NCI-H526 treated with DMSO at 0.1 percent for 48 hours (cell line): ENCODE measurements at regions not wholly inside any gene's neighbourhood (a gene's known extent, or its start where the extent isn't known, plus 50 kb on each side); places are given as distances from the start of the nearest gene placed in this dataset.

Source experiments
- DNase-seq: peaks from one replicate; lab custom pipeline; 2025; lab: John Stamatoyannopoulos, UW

- DNase-seq, result no peak
Measured at GRCh38 chr9:7394002-7394774, 405.4 kb downstream of the DMAC1 start.

- DNase-seq, result no peak
Measured at GRCh38 chr9:7392148-7392547, 407.4 kb downstream of the DMAC1 start.

- no peak for DNase-seq
Measured at GRCh38 chr9:7388755-7389154, 410.8 kb downstream of the DMAC1 start.

- DNase-seq, result no peak
Measured at GRCh38 chr9:7387840-7388239, 411.7 kb downstream of the DMAC1 start.

GRCh38 chr9:7382304-7382703 is 417.3 kb downstream of the DMAC1 start:
- no peak for DNase-seq

DNA sequence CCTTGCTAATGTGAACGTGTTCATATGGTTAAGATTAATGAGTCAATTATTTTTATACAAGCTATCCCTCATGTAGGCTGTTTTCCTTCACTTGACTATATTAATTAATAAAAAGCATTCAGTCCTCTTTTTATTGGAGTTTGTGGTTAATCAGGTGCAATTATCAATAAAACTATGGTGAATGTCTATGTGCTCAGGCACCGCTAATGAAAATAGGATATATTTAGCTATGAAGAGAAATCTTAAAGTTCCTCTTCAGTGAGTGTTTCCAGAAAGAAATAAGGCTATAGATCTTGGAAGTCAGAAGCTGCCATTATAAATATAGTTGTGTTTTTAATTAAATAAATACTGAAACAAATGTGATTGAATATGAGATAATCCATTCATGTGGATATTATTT is 422.1 kb downstream of the DMAC1 start:
- no peak for DNase-seq

DNA sequence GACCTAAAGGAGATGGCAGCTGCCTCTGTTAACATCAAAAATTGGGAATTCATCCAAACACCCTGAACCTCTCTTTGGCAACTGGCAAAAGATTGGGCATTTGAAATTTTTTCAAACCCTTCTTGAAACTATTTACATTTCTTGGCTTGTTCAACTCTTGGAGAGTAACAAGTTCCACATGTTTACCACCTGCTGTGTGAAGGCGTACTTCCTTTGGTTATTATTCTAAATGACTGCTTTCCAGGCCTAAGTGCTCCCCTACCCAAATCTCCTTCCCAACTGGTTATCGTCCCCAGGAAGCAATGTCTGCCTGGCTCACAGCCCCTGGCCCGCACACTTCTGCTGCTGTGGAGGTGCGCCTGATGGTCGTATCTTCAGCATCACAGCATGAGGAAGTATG is 422.7 kb downstream of the DMAC1 start:
- DNase-seq, result no peak

DNA sequence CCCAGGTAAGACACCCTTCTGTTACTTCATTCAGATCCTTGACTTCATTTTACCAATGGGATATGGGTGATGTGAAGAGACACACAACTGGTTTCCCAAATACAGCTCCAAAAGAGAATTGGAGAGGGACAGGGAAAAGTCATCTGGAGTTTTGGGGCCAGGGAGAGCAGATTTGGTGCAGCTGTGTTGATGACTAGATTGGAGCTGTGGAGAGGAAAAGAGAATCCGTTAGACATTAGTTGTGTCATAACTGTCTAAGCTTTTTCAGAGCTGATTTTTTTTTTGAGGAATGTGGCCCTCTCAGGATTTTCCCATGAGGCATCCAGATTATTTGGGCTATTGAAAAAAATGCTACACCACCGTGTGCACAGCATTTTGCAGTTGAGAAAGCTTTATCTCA is 423.4 kb downstream of the DMAC1 start:
- no peak for DNase-seq

GRCh38 chr9:7375013-7375511 is 424.5 kb downstream of the DMAC1 start:
- DNase-seq, result peak; percentile 74

DNA sequence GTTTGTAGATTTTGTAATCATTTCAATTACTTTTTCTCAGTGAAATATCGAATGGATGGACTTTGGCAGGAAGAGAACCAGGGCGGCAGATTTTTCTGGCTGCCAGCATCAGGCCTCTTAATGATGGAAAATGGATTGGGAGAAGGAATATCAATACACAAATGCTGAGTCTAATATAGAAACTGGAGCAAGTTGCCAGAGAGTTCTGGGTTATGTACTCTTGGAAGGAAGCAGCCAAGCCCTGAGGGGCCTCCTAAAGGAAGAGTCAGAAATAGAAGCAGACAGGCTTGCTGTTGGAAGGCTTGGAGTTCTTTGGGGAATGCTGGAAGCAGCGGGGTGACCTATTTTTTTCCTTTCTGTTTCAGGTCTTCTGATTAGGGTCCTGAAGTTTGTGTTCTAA is 428.6 kb downstream of the DMAC1 start:
- DNase-seq, result no peak

- DNase-seq, result no peak
Measured at GRCh38 chr9:7370381-7370780, 429.2 kb downstream of the DMAC1 start.

- DNase-seq, result no peak
Measured at GRCh38 chr9:7369384-7369821, 430.2 kb downstream of the DMAC1 start.

- DNase-seq, result no peak
Measured at GRCh38 chr9:7368410-7369292, 430.9 kb downstream of the DMAC1 start.

DNA sequence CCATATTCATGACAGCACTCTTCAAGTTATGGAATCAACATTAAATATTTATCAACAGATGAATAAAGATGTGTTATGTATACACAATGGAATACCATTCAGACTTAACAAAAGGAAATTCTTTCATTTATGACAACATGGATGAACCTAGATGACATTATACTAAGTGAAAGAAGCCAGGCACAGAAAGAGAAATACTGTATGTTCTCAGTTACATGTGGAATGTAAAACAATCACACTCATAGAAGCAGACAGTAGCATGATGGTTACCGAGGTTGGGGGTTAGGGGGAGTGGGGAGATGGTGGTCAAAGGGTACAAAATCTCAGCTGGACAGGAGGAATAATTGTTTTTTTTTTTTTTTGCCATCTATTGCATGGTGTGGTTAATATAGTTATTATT is 431.9 kb downstream of the DMAC1 start:
- DNase-seq, result no peak

GRCh38 chr9:7366121-7366520 is 433.5 kb downstream of the DMAC1 start:
- DNase-seq, result no peak

DNA sequence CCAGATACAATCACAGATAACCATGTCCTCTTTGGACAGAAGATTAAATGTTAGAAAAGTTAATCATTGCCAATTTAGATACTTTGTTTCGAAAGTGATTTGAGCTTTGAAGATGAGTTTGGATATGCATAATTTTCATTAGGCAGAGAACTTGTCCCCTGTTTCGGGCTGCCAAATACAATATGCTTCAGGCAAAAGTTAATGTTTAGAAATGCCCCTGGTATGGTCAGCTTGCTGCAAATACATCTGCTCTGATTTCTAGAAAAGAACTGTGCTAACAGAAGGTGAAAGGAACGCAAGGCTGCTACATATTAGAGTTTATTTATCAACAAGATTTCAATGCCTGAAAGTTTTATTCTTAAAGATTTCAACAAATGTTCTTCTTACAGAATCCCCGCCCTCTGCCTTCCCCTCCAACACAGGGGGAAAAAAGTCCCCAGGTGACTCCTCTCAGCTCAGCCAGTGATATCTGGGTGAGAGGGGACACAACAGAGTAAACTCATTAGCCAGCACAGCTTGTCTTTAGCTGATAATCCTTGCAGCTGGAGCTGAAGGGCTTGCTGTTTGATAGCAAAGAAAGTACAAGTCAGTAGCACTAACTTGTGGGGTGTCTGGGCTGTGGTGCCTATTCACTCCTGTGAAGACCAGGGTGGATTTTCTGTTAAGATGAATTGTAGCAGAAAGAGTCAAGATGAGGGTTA is 435.7 kb downstream of the DMAC1 start:
- DNase-seq, result no peak

- no peak for DNase-seq
Measured at GRCh38 chr9:7360513-7360912, 439.1 kb downstream of the DMAC1 start.

GRCh38 chr9:7358876-7359275 is 440.7 kb downstream of the DMAC1 start:
- no peak for DNase-seq

- no peak for DNase-seq
Measured at GRCh38 chr9:7354704-7355103, 444.9 kb downstream of the DMAC1 start.

- no peak for DNase-seq
Measured at GRCh38 chr9:7348692-7349091, 450.9 kb downstream of the DMAC1 start.

GRCh38 chr9:7347556-7347955 is 452.0 kb downstream of the DMAC1 start:
- no peak for DNase-seq

GRCh38 chr9:7346144-7346543 is 453.4 kb downstream of the DMAC1 start:
- no peak for DNase-seq
